Mesenchymal stem cell (in vitro differentiated cells and primary cell): ENCODE measurements at regions not wholly inside any gene's neighbourhood (a gene's known extent, or its start where the extent isn't known, plus 50 kb on each side); places are given as distances from the start of the nearest gene placed in this dataset.

Experiments
- DNase-seq: peaks from one replicate; pipeline ENCODE4 v3.0.0-alpha.2; 2013
- H2AFZ ChIP-seq: one replicate; pipeline ENCODE4 v1.6.1; 2013; ENCODE audit warnings: low read depth, mild to moderate bottlenecking, control low read depth, inconsistent platforms, low read length, moderate library complexity
- H2AK5ac ChIP-seq: 2 replicates; pipeline ENCODE4 v1.6.1; 2013; ENCODE audit warnings: low read length, moderate library complexity, mild to moderate bottlenecking, inconsistent platforms; ENCODE audit not compliant: severe bottlenecking
- H2BK120ac ChIP-seq: one replicate; pipeline ENCODE4 v1.6.1; 2013; ENCODE audit warnings: low read depth, mild to moderate bottlenecking, inconsistent platforms, low read length, moderate library complexity
- H2BK12ac ChIP-seq, 2 experiments: one replicate each; pipeline ENCODE4 v1.6.1; 2013; ENCODE audit warnings: inconsistent platforms in 2 of 2, low read length in 2 of 2, mild to moderate bottlenecking in 2 of 2, moderate library complexity in 2 of 2, control low read depth in 1 of 2
- H2BK15ac ChIP-seq: one replicate; pipeline ENCODE4 v1.6.1; 2013; ENCODE audit warnings: mild to moderate bottlenecking, low read depth, inconsistent platforms; ENCODE audit not compliant: poor library complexity, severe bottlenecking
- H2BK5ac ChIP-seq: 2 replicates; pipeline ENCODE4 v1.6.1; 2013; ENCODE audit warnings: low read depth, mild to moderate bottlenecking, low read length, control low read depth, inconsistent platforms; ENCODE audit not compliant: poor library complexity, severe bottlenecking
- H3K14ac ChIP-seq, 2 experiments: one replicate each; pipeline ENCODE4 v1.6.1; 2013; ENCODE audit warnings: inconsistent platforms in 2 of 2, low read length in 2 of 2, control low read depth in 1 of 2, mild to moderate bottlenecking in 1 of 2, moderate library complexity in 1 of 2
- H3K18ac ChIP-seq, 2 experiments: one replicate each; pipeline ENCODE4 v1.6.1; 2013; ENCODE audit warnings: inconsistent platforms in 2 of 2, low read length in 2 of 2, control low read depth in 1 of 2, low read depth in 1 of 2, mild to moderate bottlenecking in 1 of 2
- H3K23ac ChIP-seq, 2 experiments: one replicate each; pipeline ENCODE4 v1.6.1; 2013; ENCODE audit warnings: inconsistent platforms in 2 of 2, low read length in 2 of 2, mild to moderate bottlenecking in 2 of 2, moderate library complexity in 2 of 2, control low read depth in 1 of 2
- H3K27ac ChIP-seq: 2 replicates; pipeline ENCODE4 v1.5.1; 2013; ENCODE audit warnings: mild to moderate bottlenecking, moderate library complexity, low read length, control low read depth, inconsistent platforms; ENCODE audit not compliant: poor library complexity, severe bottlenecking
- H3K27me3 ChIP-seq, 2 experiments: 2 replicates each; pipeline versions ENCODE4 v1.6.1 to v1.7.0; 2013; ENCODE audit warnings: low read length in 2 of 2, mild to moderate bottlenecking in 2 of 2, moderate library complexity in 2 of 2, control low read depth in 1 of 2, inconsistent platforms in 1 of 2; ENCODE audit not compliant: control insufficient read depth in 1 of 2, insufficient read depth in 1 of 2
- H3K36me3 ChIP-seq, 2 experiments: 2 replicates each; pipeline versions ENCODE4 v1.6.1 to v1.7.0; 2013; ENCODE audit warnings: low read length in 2 of 2, control low read depth in 1 of 2, inconsistent platforms in 1 of 2, low read depth in 1 of 2, mild to moderate bottlenecking in 1 of 2; ENCODE audit not compliant: insufficient read depth in 2 of 2, control insufficient read depth in 1 of 2
- H3K4ac ChIP-seq, 2 experiments: one replicate each; pipeline ENCODE4 v1.6.1; 2013; ENCODE audit warnings: inconsistent platforms in 2 of 2, low read length in 2 of 2, mild to moderate bottlenecking in 2 of 2, moderate library complexity in 2 of 2, control low read depth in 1 of 2, low read depth in 1 of 2
- H3K4me1 ChIP-seq: 2 replicates; pipeline ENCODE4 v1.6.1; 2013; ENCODE audit warnings: low read depth, low read length, control low read depth; ENCODE audit not compliant: control insufficient read depth, insufficient read depth
- H3K4me2 ChIP-seq: 2 replicates; pipeline ENCODE4 v1.6.1; 2013; ENCODE audit warnings: low read length, mild to moderate bottlenecking, inconsistent platforms; ENCODE audit not compliant: poor library complexity, severe bottlenecking
- H3K4me3 ChIP-seq, 2 experiments: 2 replicates each; pipeline versions ENCODE4 v1.5.1 to v1.7.0; 2013; ENCODE audit warnings: low read length in 2 of 2, mild to moderate bottlenecking in 2 of 2, control low read depth in 1 of 2, low read depth in 1 of 2; ENCODE audit not compliant: insufficient read depth in 1 of 2
- H3K79me1 ChIP-seq: replicated peaks from 2 replicates; pipeline ENCODE4 v1.6.1; 2013; ENCODE audit warnings: mild to moderate bottlenecking, control low read depth, low read length, inconsistent platforms; ENCODE audit not compliant: poor library complexity, severe bottlenecking
- H3K9ac ChIP-seq: 2 replicates; pipeline ENCODE4 v1.7.0; 2013; ENCODE audit warnings: mild to moderate bottlenecking, low read length, moderate library complexity
- H3K9me3 ChIP-seq: 2 replicates; pipeline ENCODE4 v1.7.0; 2013; ENCODE audit warnings: mild to moderate bottlenecking, low read length; ENCODE audit not compliant: control insufficient read depth
- H4K8ac ChIP-seq: one replicate; pipeline ENCODE4 v1.6.1; 2013; ENCODE audit warnings: inconsistent platforms, mild to moderate bottlenecking, low read length, moderate library complexity
- H4K91ac ChIP-seq: one replicate; pipeline ENCODE4 v1.6.1; 2013; ENCODE audit warnings: mild to moderate bottlenecking, low read length, inconsistent platforms
- WGBS: methylation state at CpG from one replicate; pipeline ENCODE4 v1.1.7; 2013; ENCODE audit warnings: mixed read lengths; 5-methylcytosine and 5-hydroxymethylcytosine counted together

DNA sequence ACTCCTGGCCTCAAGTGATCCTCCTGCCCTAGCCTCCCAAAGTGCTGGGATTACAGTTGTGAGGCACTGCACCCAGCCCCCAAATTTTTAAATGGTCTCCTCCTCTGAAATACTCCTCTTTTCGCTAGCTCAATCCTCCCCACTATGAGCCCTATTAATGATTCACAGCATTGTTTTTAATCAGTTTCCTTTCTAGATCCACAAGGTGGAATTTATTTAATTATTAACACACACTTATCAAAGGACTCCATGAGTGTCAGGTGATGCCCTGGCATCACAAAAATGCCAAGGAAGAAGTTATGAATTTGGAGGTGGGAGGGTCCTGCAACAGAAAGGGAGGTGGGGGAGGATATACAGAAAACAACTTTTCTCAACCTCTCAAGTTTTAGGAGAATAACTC is 806.5 kb downstream of the PRELID2 start:
- Histone ChIP-seq H2BK5ac (no peak overlapping the region), H3K4ac (no peak overlapping the region), H2BK12ac (no peak overlapping the region), H2AFZ (no peak overlapping the region), H4K8ac (no peak overlapping the region), H3K14ac (no peak overlapping the region), H2AK5ac (no peak overlapping the region), H3K36me3 (no peaks in the 10 kb centered on the region), H2BK120ac (no peak overlapping the region), H3K9ac (no peak overlapping the region), H3K27ac (no peak overlapping the region), H3K23ac (no peak overlapping the region), H3K4me2 (no peak overlapping the region), H3K4me1 (peaks cover 3% of the 10 kb centered on the region), H3K9me3 (no peaks in the 10 kb centered on the region), H2BK15ac (no peak overlapping the region), H4K91ac (no peak overlapping the region), H3K18ac (no peak overlapping the region), H3K27me3 (no peaks in the 10 kb centered on the region), H3K4me3 (no peak overlapping the region), H3K79me1 (no peaks in the 10 kb centered on the region)
- no peak for DNase-seq
- 100% methylated on average over 1 of the region's 1 CpG for WGBS

DNA sequence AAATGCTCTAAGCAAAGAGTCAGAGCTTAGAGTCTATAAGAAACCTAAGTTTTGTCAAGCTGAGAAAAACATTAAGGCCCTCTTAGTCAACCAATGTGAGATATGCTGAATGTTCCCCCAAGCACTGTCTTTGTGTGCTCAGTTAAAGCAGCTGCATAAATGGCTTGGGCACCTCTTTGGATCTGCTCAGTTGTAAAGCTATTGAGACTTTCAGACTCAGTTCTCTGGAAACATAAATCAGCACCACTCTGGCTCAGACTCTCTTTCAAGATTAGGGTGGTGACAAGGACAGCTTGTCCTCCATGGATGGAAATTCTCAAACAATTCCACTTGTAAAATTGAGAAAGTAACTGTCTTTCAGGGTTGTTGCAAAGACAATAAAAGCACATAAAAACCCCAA is 807.9 kb downstream of the PRELID2 start:
- Histone ChIP-seq H2BK120ac (no peak overlapping the region), H3K27ac (no peak overlapping the region), H3K14ac (no peak overlapping the region), H3K9me3 (no peaks in the 10 kb centered on the region), H2AK5ac (no peak overlapping the region), H4K91ac (no peak overlapping the region), H3K18ac (no peak overlapping the region), H2BK5ac (no peak overlapping the region), H3K4me3 (no peak overlapping the region), H2BK12ac (no peak overlapping the region), H4K8ac (no peak overlapping the region), H3K4me1 (peaks cover 3% of the 10 kb centered on the region), H3K23ac (no peak overlapping the region), H3K4me2 (no peak overlapping the region), H3K9ac (no peak overlapping the region), H3K27me3 (no peaks in the 10 kb centered on the region), H3K36me3 (no peaks in the 10 kb centered on the region), H3K79me1 (no peaks in the 10 kb centered on the region), H3K4ac (no peak overlapping the region), H2BK15ac (no peak overlapping the region), H2AFZ (no peak overlapping the region)
- DNase-seq: no peak

DNA sequence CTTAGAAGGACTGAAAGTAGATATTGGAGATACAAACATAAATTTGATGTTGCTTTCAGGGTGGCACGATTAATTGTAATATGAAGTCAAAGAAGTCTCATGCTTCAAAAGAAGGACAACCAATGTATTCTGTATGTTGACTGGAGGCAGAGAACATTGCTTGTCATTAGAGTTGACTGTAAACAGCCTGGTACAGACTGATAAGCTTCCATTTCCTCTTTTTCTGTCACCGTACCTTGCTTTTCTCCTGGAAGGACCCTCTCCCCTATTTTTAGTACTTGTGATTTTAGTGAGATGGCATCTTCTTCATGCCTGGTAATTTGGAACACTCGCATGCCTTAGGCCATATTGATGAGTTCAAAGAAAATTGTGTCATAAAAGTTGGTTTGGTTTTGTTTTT is 809.4 kb downstream of the PRELID2 start:
- Histone ChIP-seq H2BK12ac (no peak overlapping the region), H3K18ac (no peak overlapping the region), H3K9me3 (no peaks in the 10 kb centered on the region), H3K4me2 (no peak overlapping the region), H3K9ac (no peak overlapping the region), H3K36me3 (no peaks in the 10 kb centered on the region), H3K14ac (no peak overlapping the region), H4K91ac (no peak overlapping the region), H3K27ac (no peak overlapping the region), H3K79me1 (no peaks in the 10 kb centered on the region), H3K4me1 (peaks cover 3% of the 10 kb centered on the region), H2AFZ (no peak overlapping the region), H3K4ac (no peak overlapping the region), H3K23ac (no peak overlapping the region), H3K4me3 (no peak overlapping the region), H4K8ac (no peak overlapping the region), H2BK15ac (no peak overlapping the region), H2AK5ac (no peak overlapping the region), H3K27me3 (no peaks in the 10 kb centered on the region), H2BK5ac (no peak overlapping the region), H2BK120ac (no peak overlapping the region)
- DNase-seq: no peak
- WGBS: 92% methylated on average over 1 of the region's 3 CpGs

DNA sequence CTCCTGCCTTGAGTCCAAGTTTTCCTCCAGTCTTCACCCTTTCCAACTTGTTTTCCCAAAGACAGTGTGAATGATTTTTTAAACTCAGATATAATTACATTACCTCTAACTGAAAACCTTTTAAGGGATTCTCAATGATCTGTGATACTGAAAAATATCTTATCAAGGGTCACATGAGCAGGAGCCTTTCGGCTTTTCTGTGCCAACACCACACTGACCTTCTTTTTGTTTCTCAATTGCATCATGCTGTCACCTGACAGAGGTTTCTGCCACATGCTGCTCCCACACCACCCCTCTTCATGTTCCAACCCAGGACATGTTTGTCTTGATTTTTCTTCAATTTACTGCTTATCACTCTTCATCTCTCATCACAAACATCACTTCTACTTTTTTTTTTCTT is 820.0 kb downstream of the PRELID2 start:
- Histone ChIP-seq H3K27ac (no peak overlapping the region), H4K8ac (no peak overlapping the region), H2AK5ac (no peak overlapping the region), H3K4me2 (no peak overlapping the region), H3K4ac (no peak overlapping the region), H3K14ac (no peak overlapping the region), H3K9ac (no peak overlapping the region), H3K79me1 (no peaks in the 10 kb centered on the region), H3K9me3 (peaks cover 4% of the 10 kb centered on the region), H3K23ac (no peak overlapping the region), H3K27me3 (no peaks in the 10 kb centered on the region), H2BK120ac (no peak overlapping the region), H2BK12ac (no peak overlapping the region), H3K4me3 (no peak overlapping the region), H2BK5ac (no peak overlapping the region), H4K91ac (no peak overlapping the region), H3K4me1 (no peaks in the 10 kb centered on the region), H3K18ac (no peak overlapping the region), H2BK15ac (no peak overlapping the region), H3K36me3 (no peaks in the 10 kb centered on the region), H2AFZ (no peak overlapping the region)
- 91% methylated on average over 1 of the region's 1 CpG for WGBS
- DNase-seq: no peak
